IPS DF 19.7 (cell line): ENCODE measurements at regions not wholly inside any gene's neighbourhood (a gene's known extent, or its start where the extent isn't known, plus 50 kb on each side); places are given as distances from the start of the nearest gene placed in this dataset.
"Not testable (repeated sequence)": the region's sequence is repeated elsewhere in the genome, so short reads cannot be mapped to it uniquely, and the experiment has no call there.

Experiments used
- DNase-seq: peaks from one replicate; pipeline ENCODE4 v3.0.0-alpha.2; 2013; ENCODE audit warnings: low read depth, low spot score

- no peak for DNase-seq
These were observed 310.5 kb downstream of the S1PR1 start for GRCh38 chr1:101547357-101547756.

GRCh38 chr1:101548376-101548775, 311.6 kb downstream of the S1PR1 start:
- DNase-seq: no peak

- DNase-seq: no peak
These were observed 313.8 kb downstream of the S1PR1 start for GRCh38 chr1:101550581-101550980.

GRCh38 chr1:101566883-101567538, 330.2 kb downstream of the S1PR1 start:
- DNase-seq: no peak

- DNase-seq: no peak
These were observed 330.9 kb downstream of the S1PR1 start for GRCh38 chr1:101567582-101568189.

- DNase-seq: no peak
These were observed 350.9 kb downstream of the S1PR1 start for GRCh38 chr1:101587741-101588140.

GRCh38 chr1:101588677-101589076, 351.9 kb downstream of the S1PR1 start:
- DNase-seq: no peak

GRCh38 chr1:101592845-101593244, 356.0 kb downstream of the S1PR1 start:
- no peak for DNase-seq

GRCh38 chr1:101595881-101596374, 359.1 kb downstream of the S1PR1 start:
- DNase-seq: no peak

GRCh38 chr1:101600615-101601014, 363.8 kb downstream of the S1PR1 start:
- not testable (repeated sequence) for DNase-seq

GRCh38 chr1:101603726-101604125, 366.9 kb downstream of the S1PR1 start:
- DNase-seq: no peak

GRCh38 chr1:101605878-101606277, 369.1 kb downstream of the S1PR1 start:
- no peak for DNase-seq

GRCh38 chr1:101613546-101613945, 376.7 kb downstream of the S1PR1 start:
- no peak for DNase-seq

GRCh38 chr1:101618900-101619299, 377.8 kb downstream of the OLFM3 start:
- no peak for DNase-seq

GRCh38 chr1:101632548-101633272, 364.0 kb downstream of the OLFM3 start:
- no peak for DNase-seq

GRCh38 chr1:101645810-101646209, 350.9 kb downstream of the OLFM3 start:
- DNase-seq: no peak

GRCh38 chr1:101652484-101652883, 344.2 kb downstream of the OLFM3 start:
- no peak for DNase-seq

- DNase-seq: peak; percentile 56
These were observed 343.2 kb downstream of the OLFM3 start for GRCh38 chr1:101653482-101653946.

GRCh38 chr1:101664726-101665125, 332.0 kb downstream of the OLFM3 start:
- no peak for DNase-seq

- no peak for DNase-seq
These were observed 329.0 kb downstream of the OLFM3 start for GRCh38 chr1:101667761-101668160.

GRCh38 chr1:101683136-101683535, 313.6 kb downstream of the OLFM3 start:
- no peak for DNase-seq

- no peak for DNase-seq
These were observed 313.2 kb downstream of the OLFM3 start for GRCh38 chr1:101683561-101683960.

GRCh38 chr1:101697072-101697471, 299.7 kb downstream of the OLFM3 start:
- DNase-seq: no peak
